Panc1 (cell line): ENCODE measurements at regions not wholly inside any gene's neighbourhood (a gene's known extent, or its start where the extent isn't known, plus 50 kb on each side); places are given as distances from the start of the nearest gene placed in this dataset.

ENCODE experiments used
- TCF7L2 ChIP-seq: IDR thresholded peaks from 2 replicates; pipeline ENCODE4 v1.6.1; 2011; ENCODE audit warnings: mild to moderate bottlenecking, low read depth, low read length, inconsistent platforms
- TF ChIP-seq, protein P1 (sequence below): fragments of 450-650 bp; IDR thresholded peaks from 2 replicates; pipeline ENCODE4 v1.5.1; 2017; ENCODE audit warnings: mild to moderate bottlenecking

GRCh38 chr9:89657295-89657694, 52.5 kb downstream of the GADD45G start:
- TF ChIP-seq, protein P1, sequence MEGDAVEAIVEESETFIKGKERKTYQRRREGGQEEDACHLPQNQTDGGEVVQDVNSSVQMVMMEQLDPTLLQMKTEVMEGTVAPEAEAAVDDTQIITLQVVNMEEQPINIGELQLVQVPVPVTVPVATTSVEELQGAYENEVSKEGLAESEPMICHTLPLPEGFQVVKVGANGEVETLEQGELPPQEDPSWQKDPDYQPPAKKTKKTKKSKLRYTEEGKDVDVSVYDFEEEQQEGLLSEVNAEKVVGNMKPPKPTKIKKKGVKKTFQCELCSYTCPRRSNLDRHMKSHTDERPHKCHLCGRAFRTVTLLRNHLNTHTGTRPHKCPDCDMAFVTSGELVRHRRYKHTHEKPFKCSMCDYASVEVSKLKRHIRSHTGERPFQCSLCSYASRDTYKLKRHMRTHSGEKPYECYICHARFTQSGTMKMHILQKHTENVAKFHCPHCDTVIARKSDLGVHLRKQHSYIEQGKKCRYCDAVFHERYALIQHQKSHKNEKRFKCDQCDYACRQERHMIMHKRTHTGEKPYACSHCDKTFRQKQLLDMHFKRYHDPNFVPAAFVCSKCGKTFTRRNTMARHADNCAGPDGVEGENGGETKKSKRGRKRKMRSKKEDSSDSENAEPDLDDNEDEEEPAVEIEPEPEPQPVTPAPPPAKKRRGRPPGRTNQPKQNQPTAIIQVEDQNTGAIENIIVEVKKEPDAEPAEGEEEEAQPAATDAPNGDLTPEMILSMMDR = no peak
- no peak for TF ChIP-seq TCF7L2
